ENCODE measurements at regions not wholly inside any gene's neighbourhood (a gene's known extent, or its start where the extent isn't known, plus 50 kb on each side); places are given as distances from the start of the nearest gene placed in this dataset.

- TF ChIP-seq CTCF (IDR thresholded peaks at IDR 0.05) (no peak), POLR2A (IDR thresholded peaks at IDR 0.05) (no peak), EP300 (IDR thresholded peaks at IDR 0.05) (no peak), POLR2AphosphoS5 (IDR thresholded peaks at IDR 0.05) (no peak)
Measured at GRCh38 chr1:188715566-188715965, 1762.1 kb downstream of the BRINP3 start.

All from sigmoid colon (tissue), 4 donors.